CD4-positive, alpha-beta T cell treated with Interleukin-1 beta for 1 hour (primary cell): ENCODE measurements at regions not wholly inside any gene's neighbourhood (a gene's known extent, or its start where the extent isn't known, plus 50 kb on each side); places are given as distances from the start of the nearest gene placed in this dataset.

ENCODE experiments used
- DNase-seq, 2 donors: peaks; one replicate each; pipeline ENCODE4 v3.0.0-alpha.2; 2020 to 2022

GRCh38 chr2:4265936-4266335 is 562.6 kb downstream of the DCDC2C start:
- no peak for DNase-seq

GRCh38 chr2:4269885-4270284 is 566.5 kb downstream of the DCDC2C start:
- no peak for DNase-seq

- DNase-seq: no peak
Measured at GRCh38 chr2:4272261-4272858, 569.0 kb downstream of the DCDC2C start.

GRCh38 chr2:4278392-4278791 is 575.0 kb downstream of the DCDC2C start:
- no peak for DNase-seq

- DNase-seq: no peak
Measured at GRCh38 chr2:4279431-4279830, 576.1 kb downstream of the DCDC2C start.

- no peak for DNase-seq
Measured at GRCh38 chr2:4291430-4291829, 588.1 kb downstream of the DCDC2C start.

- DNase-seq: no peak
Measured at GRCh38 chr2:4295680-4296079, 592.3 kb downstream of the DCDC2C start.

- DNase-seq: no peak
Measured at GRCh38 chr2:4300616-4301015, 597.2 kb downstream of the DCDC2C start.

- DNase-seq: no peak
Measured at GRCh38 chr2:4324531-4324930, 621.2 kb downstream of the DCDC2C start.

- DNase-seq: no peak
Measured at GRCh38 chr2:4336864-4337263, 633.5 kb downstream of the DCDC2C start.

- DNase-seq: no peak
Measured at GRCh38 chr2:4338345-4338744, 635.0 kb downstream of the DCDC2C start.

GRCh38 chr2:4340536-4340935 is 637.2 kb downstream of the DCDC2C start:
- no peak for DNase-seq

- DNase-seq: no peak
Measured at GRCh38 chr2:4346628-4347027, 643.3 kb downstream of the DCDC2C start.

GRCh38 chr2:4353668-4354067 is 650.3 kb downstream of the DCDC2C start:
- no peak for DNase-seq

- no peak for DNase-seq
Measured at GRCh38 chr2:4354164-4354563, 650.8 kb downstream of the DCDC2C start.

- DNase-seq: no peak
Measured at GRCh38 chr2:4354678-4355077, 651.3 kb downstream of the DCDC2C start.

GRCh38 chr2:4356109-4356508 is 652.7 kb downstream of the DCDC2C start:
- DNase-seq: no peak

- DNase-seq: no peak
Measured at GRCh38 chr2:4356541-4356940, 653.2 kb downstream of the DCDC2C start.

GRCh38 chr2:4357121-4357520 is 653.7 kb downstream of the DCDC2C start:
- DNase-seq: no peak

GRCh38 chr2:4358837-4359236 is 655.5 kb downstream of the DCDC2C start:
- DNase-seq: no peak

- no peak for DNase-seq
Measured at GRCh38 chr2:4368907-4369306, 665.5 kb downstream of the DCDC2C start.

- no peak for DNase-seq
Measured at GRCh38 chr2:4369826-4370419, 666.5 kb downstream of the DCDC2C start.

GRCh38 chr2:4370422-4371090 is 667.2 kb downstream of the DCDC2C start:
- no peak for DNase-seq

GRCh38 chr2:4381049-4381448 is 677.7 kb downstream of the DCDC2C start:
- no peak for DNase-seq

GRCh38 chr2:4381773-4382172 is 678.4 kb downstream of the DCDC2C start:
- DNase-seq: no peak
